Hepatocyte (in vitro differentiated cells): ENCODE measurements at regions not wholly inside any gene's neighbourhood (a gene's known extent, or its start where the extent isn't known, plus 50 kb on each side); places are given as distances from the start of the nearest gene placed in this dataset.

ENCODE experiments used
- DNase-seq: peaks from one replicate; pipeline ENCODE4 v3.0.0-alpha.2; 2016; ENCODE audit warnings: low spot score
- H2AFZ ChIP-seq: fragments of 200-600 bp; sonication (generic); 2 replicates; pipeline ENCODE4 v1.6.0; 2016; ENCODE audit warnings: antibody characterized with exemption, mild to moderate bottlenecking
- H3K27ac ChIP-seq: fragments of 200-600 bp; sonication (generic); 2 replicates; pipeline ENCODE4 v1.5.1; 2016; ENCODE audit warnings: mild to moderate bottlenecking
- H3K27me3 ChIP-seq: fragments of 200-600 bp; sonication (generic); 2 replicates; pipeline ENCODE4 v1.6.1; 2016
- H3K36me3 ChIP-seq: fragments of 200-600 bp; sonication (generic); replicated peaks from 2 replicates; pipeline ENCODE4 v1.5.1; 2016; ENCODE audit warnings: low read depth; ENCODE audit not compliant: insufficient read depth
- H3K4me1 ChIP-seq: fragments of 200-600 bp; sonication (generic); 2 replicates; pipeline ENCODE4 v1.5.1; 2016; ENCODE audit warnings: mild to moderate bottlenecking, moderate library complexity; ENCODE audit not compliant: insufficient read depth
- H3K4me2 ChIP-seq: fragments of 200-600 bp; sonication (generic); 2 replicates; pipeline ENCODE4 v1.6.0; 2016
- H3K4me3 ChIP-seq: fragments of 200-600 bp; sonication (generic); 2 replicates; pipeline ENCODE4 v1.5.1; 2016; ENCODE audit warnings: mild to moderate bottlenecking
- H3K79me2 ChIP-seq: fragments of 200-600 bp; sonication (generic); 2 replicates; pipeline ENCODE4 v1.6.0; 2017; ENCODE audit warnings: mild to moderate bottlenecking
- H3K9me2 ChIP-seq: fragments of 200-600 bp; sonication (generic); replicated peaks from 2 replicates; pipeline ENCODE4 v1.6.0; 2017; ENCODE audit warnings: mild to moderate bottlenecking; ENCODE audit not compliant: insufficient read depth
- H3K9me3 ChIP-seq: fragments of 200-600 bp; sonication (generic); 2 replicates; pipeline ENCODE4 v1.5.1; 2016; ENCODE audit warnings: low read depth, mild to moderate bottlenecking
- H4K20me1 ChIP-seq: fragments of 200-600 bp; sonication (generic); 2 replicates; pipeline ENCODE4 v1.6.0; 2016; ENCODE audit warnings: mild to moderate bottlenecking; ENCODE audit not compliant: insufficient read depth, poor library complexity, severe bottlenecking
- CTCF ChIP-seq: fragments of 200-600 bp; sonication (generic); IDR thresholded peaks from 2 replicates; pipeline ENCODE4 v1.5.1; 2016; ENCODE audit warnings: antibody characterized with exemption, mild to moderate bottlenecking; ENCODE audit not compliant: poor library complexity
- EZH2 ChIP-seq: fragments of 200-600 bp; sonication (generic); IDR thresholded peaks from 2 replicates; pipeline ENCODE4 v1.6.1; 2016; ENCODE audit warnings: antibody characterized with exemption, mild to moderate bottlenecking, borderline replicate concordance
- EZH2phosphoT487 ChIP-seq: fragments of 200-600 bp; sonication (generic); IDR thresholded peaks from one replicate; pipeline ENCODE4 v1.6.1; 2018; ENCODE audit warnings: antibody characterized with exemption, mild to moderate bottlenecking, low read depth, moderate library complexity; ENCODE audit not compliant: unreplicated experiment, severe bottlenecking
- WGBS: methylation state at CpG from one replicate; pipeline ENCODE4 v1.1.6; 2016; ENCODE audit warnings: low lambda C conversion rate; ENCODE audit errors: missing lambda C conversion rate; 5-methylcytosine and 5-hydroxymethylcytosine counted together

GRCh38 chr7:25382869-25383268 lies 154.6 kb upstream of the NPVF start:
- H3K27ac ChIP-seq = no peak overlapping the region
- no peaks in the 10 kb centered on the region for H3K36me3 ChIP-seq
- no peaks in the 10 kb centered on the region for H3K9me3 ChIP-seq
- no peak for TF ChIP-seq EZH2
- no peak for TF ChIP-seq CTCF
- no peak for TF ChIP-seq EZH2phosphoT487
- H2AFZ ChIP-seq = no peak overlapping the region
- 72% methylated on average over 4 of the region's 4 CpGs for WGBS
- no peaks in the 10 kb centered on the region for H3K27me3 ChIP-seq
- H3K79me2 ChIP-seq = no peaks in the 10 kb centered on the region
- H4K20me1 ChIP-seq = no peaks in the 10 kb centered on the region
- no peaks in the 10 kb centered on the region for H3K4me1 ChIP-seq
- no peak overlapping the region for H3K4me2 ChIP-seq
- DNase-seq = no peak
- H3K4me3 ChIP-seq = no peak overlapping the region
- no peaks in the 10 kb centered on the region for H3K9me2 ChIP-seq

DNA sequence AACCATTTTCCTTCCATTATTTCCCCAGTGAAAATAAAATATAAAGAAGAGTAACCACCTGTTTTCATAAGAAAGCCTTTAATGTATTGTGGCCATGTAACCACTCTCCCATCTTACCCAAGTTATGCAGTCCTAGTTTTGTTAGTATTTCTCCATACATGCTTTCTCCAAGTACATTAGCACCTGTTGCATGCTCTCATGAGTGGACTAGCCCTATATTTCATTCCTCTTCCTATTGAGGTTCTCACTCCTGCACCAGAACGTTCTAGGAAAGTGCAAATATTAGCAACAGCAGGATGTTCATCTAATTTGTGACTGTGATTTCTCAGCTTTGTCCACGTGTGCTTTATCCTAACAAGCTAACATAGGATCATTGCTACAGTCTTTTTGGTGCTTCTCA lies 155.1 kb upstream of the NPVF start:
- Histone ChIP-seq H3K27me3 (no peaks in the 10 kb centered on the region), H3K9me2 (no peaks in the 10 kb centered on the region), H4K20me1 (no peaks in the 10 kb centered on the region), H3K4me3 (no peak overlapping the region), H3K4me2 (no peak overlapping the region), H3K79me2 (no peaks in the 10 kb centered on the region), H3K9me3 (no peaks in the 10 kb centered on the region), H3K27ac (no peak overlapping the region), H3K36me3 (no peaks in the 10 kb centered on the region), H2AFZ (no peak overlapping the region), H3K4me1 (no peaks in the 10 kb centered on the region)
- TF ChIP-seq EZH2phosphoT487 (no peak), EZH2 (no peak), CTCF (no peak)
- 88% methylated on average over 2 of the region's 2 CpGs for WGBS
- DNase-seq = no peak

GRCh38 chr7:25384788-25385505 lies 156.7 kb upstream of the NPVF start:
- no peak overlapping the region for H3K27ac ChIP-seq
- TF ChIP-seq EZH2 = no peak
- no peak overlapping the region for H2AFZ ChIP-seq
- H3K4me2 ChIP-seq = no peak overlapping the region
- H3K4me3 ChIP-seq = no peak overlapping the region
- no peaks in the 10 kb centered on the region for H4K20me1 ChIP-seq
- no peaks in the 10 kb centered on the region for H3K4me1 ChIP-seq
- H3K9me2 ChIP-seq = no peaks in the 10 kb centered on the region
- H3K36me3 ChIP-seq = no peaks in the 10 kb centered on the region
- H3K79me2 ChIP-seq = no peaks in the 10 kb centered on the region
- no peaks in the 10 kb centered on the region for H3K27me3 ChIP-seq
- no peaks in the 10 kb centered on the region for H3K9me3 ChIP-seq
- WGBS = 77% methylated on average over 7 of the region's 7 CpGs
- no peak for DNase-seq

DNA sequence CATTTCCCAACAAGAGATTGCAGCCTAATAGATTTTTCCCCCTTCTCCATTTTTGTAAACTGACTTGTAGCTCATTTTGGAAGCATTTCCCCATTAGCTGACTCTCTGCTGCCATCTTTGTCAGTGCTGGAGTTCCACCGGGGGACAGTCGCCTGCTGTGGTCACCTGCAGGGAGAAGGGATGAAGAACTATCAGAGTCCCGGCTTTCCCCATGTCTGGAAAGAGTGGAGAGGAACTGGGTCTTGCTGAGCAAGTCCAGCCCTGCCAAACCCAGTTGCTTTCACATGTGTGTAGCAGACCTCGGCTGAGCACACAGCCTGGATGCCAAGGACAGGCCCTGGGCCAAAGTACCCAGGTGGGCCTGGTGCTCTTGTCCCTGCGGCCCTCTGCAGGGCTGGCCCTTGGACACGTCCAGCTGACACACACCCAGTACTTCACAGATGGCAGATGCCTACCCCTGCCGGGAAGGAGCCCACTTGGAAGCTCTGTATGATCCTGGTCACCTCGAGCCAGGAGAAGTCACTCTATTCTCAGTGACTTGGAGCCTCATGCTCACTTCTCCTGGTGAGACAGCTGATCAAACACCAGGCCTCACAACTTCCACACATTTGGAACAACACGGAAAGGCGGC lies 157.3 kb upstream of the NPVF start:
- Histone ChIP-seq H3K36me3 (no peaks in the 10 kb centered on the region), H3K4me3 (no peak overlapping the region), H4K20me1 (no peaks in the 10 kb centered on the region), H3K27me3 (no peaks in the 10 kb centered on the region), H3K79me2 (no peaks in the 10 kb centered on the region), H2AFZ (no peak overlapping the region), H3K4me1 (no peaks in the 10 kb centered on the region), H3K9me2 (no peaks in the 10 kb centered on the region), H3K9me3 (no peaks in the 10 kb centered on the region), H3K27ac (no peak overlapping the region), H3K4me2 (no peak overlapping the region)
- WGBS = 88% methylated on average over 10 of the region's 10 CpGs
- TF ChIP-seq EZH2 (no peak), EZH2phosphoT487 (no peak), CTCF (no peak)
- DNase-seq = no peak
